ENCODE measurements at regions not wholly inside any gene's neighbourhood (a gene's known extent, or its start where the extent isn't known, plus 50 kb on each side); places are given as distances from the start of the nearest gene placed in this dataset.

- no peak for DNase-seq (ENCODE audit: low spot score)
Observed at GRCh38 chr2:217691516-217691915, 311.3 kb downstream of the TNS1 start.

GRCh38 chr2:217689053-217689452 lies 313.7 kb downstream of the TNS1 start:
- no peak for DNase-seq (ENCODE audit: low spot score)

- DNase-seq (ENCODE audit: low spot score) = no peak
Observed at GRCh38 chr2:217688494-217688893, 314.3 kb downstream of the TNS1 start.

GRCh38 chr2:217687771-217688170 lies 315.0 kb downstream of the TNS1 start:
- DNase-seq (ENCODE audit: low spot score) = no peak

GRCh38 chr2:217685255-217685605 lies 317.6 kb downstream of the TNS1 start:
- peak; percentile 72 for DNase-seq (ENCODE audit: low spot score)

- no peak for DNase-seq (ENCODE audit: low spot score)
Observed at GRCh38 chr2:217684431-217685254, 318.2 kb downstream of the TNS1 start.

GRCh38 chr2:217683106-217683870 lies 319.5 kb downstream of the TNS1 start:
- DNase-seq (ENCODE audit: low spot score) = no peak

GRCh38 chr2:217681791-217682190 lies 321.0 kb downstream of the TNS1 start:
- DNase-seq (ENCODE audit: low spot score) = no peak

GRCh38 chr2:217680381-217680780 lies 322.4 kb downstream of the TNS1 start:
- no peak for DNase-seq (ENCODE audit: low spot score)

GRCh38 chr2:217673627-217674026 lies 329.2 kb downstream of the TNS1 start:
- DNase-seq (ENCODE audit: low spot score) = no peak

GRCh38 chr2:217672472-217672871 lies 330.3 kb downstream of the TNS1 start:
- no peak for DNase-seq (ENCODE audit: low spot score)

GRCh38 chr2:217671871-217672270 lies 330.9 kb downstream of the TNS1 start:
- no peak for DNase-seq (ENCODE audit: low spot score)

GRCh38 chr2:217671075-217671474 lies 331.7 kb downstream of the TNS1 start:
- no peak for DNase-seq (ENCODE audit: low spot score)

- no peak for DNase-seq (ENCODE audit: low spot score)
Observed at GRCh38 chr2:217669831-217670230, 333.0 kb downstream of the TNS1 start.

- no peak for DNase-seq (ENCODE audit: low spot score)
Observed at GRCh38 chr2:217667512-217667911, 335.3 kb downstream of the TNS1 start.

- DNase-seq (ENCODE audit: low spot score) = no peak
Observed at GRCh38 chr2:217667035-217667434, 335.8 kb downstream of the TNS1 start.

- DNase-seq (ENCODE audit: low spot score) = no peak
Observed at GRCh38 chr2:217666338-217666737, 336.5 kb downstream of the TNS1 start.

GRCh38 chr2:217664761-217665160 lies 338.0 kb downstream of the TNS1 start:
- DNase-seq (ENCODE audit: low spot score) = no peak

- peak; percentile 26 for DNase-seq (ENCODE audit: low spot score)
Observed at GRCh38 chr2:217662984-217663602, 339.7 kb downstream of the TNS1 start.

GRCh38 chr2:217661378-217661777 lies 341.4 kb downstream of the TNS1 start:
- DNase-seq (ENCODE audit: low spot score) = no peak

GRCh38 chr2:217660423-217660822 lies 342.4 kb downstream of the TNS1 start:
- DNase-seq (ENCODE audit: low spot score) = no peak

- no peak for DNase-seq (ENCODE audit: low spot score)
Observed at GRCh38 chr2:217658806-217659205, 344.0 kb downstream of the TNS1 start.

GRCh38 chr2:217657252-217657651 lies 345.5 kb downstream of the TNS1 start:
- DNase-seq (ENCODE audit: low spot score) = no peak

Measured in A172 (cell line).